ENCODE measurements at regions not wholly inside any gene's neighbourhood (a gene's known extent, or its start where the extent isn't known, plus 50 kb on each side); places are given as distances from the start of the nearest gene placed in this dataset.
"Not testable (repeated sequence)": the region's sequence is repeated elsewhere in the genome, so short reads cannot be mapped to it uniquely, and the experiment has no call there.

DNA sequence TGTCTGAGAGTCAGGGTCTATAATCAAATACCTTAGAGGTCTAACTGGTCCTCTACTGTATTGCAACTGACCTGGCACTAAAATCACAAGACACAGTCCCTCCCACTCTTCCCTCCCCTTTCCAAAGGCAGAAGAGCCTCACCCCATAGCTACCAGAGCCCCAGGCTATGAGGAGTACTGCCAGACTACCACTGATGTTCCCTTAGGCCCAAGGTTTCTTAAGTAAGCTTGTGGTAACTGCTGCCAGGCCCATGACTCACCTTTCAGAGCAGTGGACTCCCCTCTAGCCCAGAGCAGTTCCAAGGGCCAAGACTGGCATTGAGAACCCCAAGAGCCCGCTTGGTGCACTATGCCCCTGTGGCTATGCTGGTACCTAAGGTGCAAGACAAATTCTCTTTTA is 1193.4 kb downstream of the DSC3 start:
- H3K27ac ChIP-seq = no peak overlapping the region
- no peak for DNase-seq (ENCODE audit: low spot score)
- H3K4me3 ChIP-seq = no peak overlapping the region
- TF ChIP-seq, protein P1, sequence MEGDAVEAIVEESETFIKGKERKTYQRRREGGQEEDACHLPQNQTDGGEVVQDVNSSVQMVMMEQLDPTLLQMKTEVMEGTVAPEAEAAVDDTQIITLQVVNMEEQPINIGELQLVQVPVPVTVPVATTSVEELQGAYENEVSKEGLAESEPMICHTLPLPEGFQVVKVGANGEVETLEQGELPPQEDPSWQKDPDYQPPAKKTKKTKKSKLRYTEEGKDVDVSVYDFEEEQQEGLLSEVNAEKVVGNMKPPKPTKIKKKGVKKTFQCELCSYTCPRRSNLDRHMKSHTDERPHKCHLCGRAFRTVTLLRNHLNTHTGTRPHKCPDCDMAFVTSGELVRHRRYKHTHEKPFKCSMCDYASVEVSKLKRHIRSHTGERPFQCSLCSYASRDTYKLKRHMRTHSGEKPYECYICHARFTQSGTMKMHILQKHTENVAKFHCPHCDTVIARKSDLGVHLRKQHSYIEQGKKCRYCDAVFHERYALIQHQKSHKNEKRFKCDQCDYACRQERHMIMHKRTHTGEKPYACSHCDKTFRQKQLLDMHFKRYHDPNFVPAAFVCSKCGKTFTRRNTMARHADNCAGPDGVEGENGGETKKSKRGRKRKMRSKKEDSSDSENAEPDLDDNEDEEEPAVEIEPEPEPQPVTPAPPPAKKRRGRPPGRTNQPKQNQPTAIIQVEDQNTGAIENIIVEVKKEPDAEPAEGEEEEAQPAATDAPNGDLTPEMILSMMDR (IDR thresholded peaks at IDR 0.05) = no peak

DNA sequence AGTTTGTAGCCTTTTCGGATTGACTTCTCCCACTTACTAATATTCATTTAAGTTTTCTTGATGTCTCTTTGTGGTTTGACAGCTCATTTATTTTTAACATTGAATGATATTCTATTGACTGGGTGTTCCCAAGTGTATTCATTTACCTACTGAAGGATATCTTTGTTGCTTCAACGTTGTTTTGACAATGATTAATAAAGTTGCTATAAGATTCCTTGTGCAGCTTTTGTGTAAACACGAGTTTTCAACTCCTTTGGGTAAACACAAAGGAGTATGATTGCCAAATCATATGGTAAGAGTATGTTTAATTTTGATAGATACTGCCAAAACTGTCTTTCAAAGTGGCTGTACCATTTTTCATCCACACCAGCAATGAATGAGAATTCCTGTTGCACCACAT is 1200.9 kb downstream of the DSC3 start:
- H3K27ac ChIP-seq = no peak overlapping the region
- TF ChIP-seq, protein P1 (IDR thresholded peaks at IDR 0.05) = no peak
- DNase-seq (ENCODE audit: low spot score) = no peak
- no peak overlapping the region for H3K4me3 ChIP-seq

DNA sequence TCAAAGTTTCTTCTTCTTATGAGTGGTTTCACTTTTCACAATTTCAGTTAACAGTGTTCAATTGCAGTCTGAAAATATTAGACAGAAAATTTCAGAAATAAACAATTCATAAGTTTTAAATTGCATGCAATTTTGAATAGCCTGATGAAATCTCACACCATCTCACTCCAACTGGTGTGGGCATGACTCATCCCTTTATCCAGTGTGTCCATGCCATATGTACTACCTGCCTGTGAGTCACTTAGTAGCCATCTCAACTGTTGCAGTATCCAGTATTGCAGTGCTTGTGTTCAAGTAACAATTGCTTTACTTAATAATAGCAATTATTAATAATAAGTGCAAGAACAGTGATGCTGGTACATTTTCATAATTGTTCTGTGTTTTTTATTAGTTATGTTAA is 1202.5 kb downstream of the DSC3 start:
- Histone ChIP-seq H3K4me3 (no peak overlapping the region), H3K27ac (no peak overlapping the region)
- TF ChIP-seq, protein P1 (IDR thresholded peaks at IDR 0.05) = no peak
- DNase-seq (ENCODE audit: low spot score) = no peak

DNA sequence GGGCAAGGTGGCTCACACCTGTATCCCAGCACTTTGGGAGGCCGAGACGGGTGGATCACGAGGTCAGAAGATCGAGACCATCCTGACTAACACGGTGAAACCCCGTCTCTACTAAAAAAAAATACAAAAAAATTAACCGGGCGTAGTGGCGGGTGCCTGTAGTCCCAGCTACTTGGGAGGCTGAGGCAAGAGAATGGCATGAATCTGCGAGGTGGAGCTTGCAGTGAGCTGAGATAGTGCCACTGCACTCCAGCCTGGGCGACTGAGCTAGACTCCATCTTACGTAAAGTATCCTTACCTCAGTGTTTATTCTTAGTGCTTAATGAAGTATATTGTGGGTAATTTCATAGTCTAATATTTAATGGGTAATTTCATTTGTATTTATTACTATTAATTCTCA is 1203.6 kb downstream of the DSC3 start:
- H3K4me3 ChIP-seq; H3K27ac ChIP-seq; DNase-seq (ENCODE audit: low spot score): not testable (repeated sequence)

DNA sequence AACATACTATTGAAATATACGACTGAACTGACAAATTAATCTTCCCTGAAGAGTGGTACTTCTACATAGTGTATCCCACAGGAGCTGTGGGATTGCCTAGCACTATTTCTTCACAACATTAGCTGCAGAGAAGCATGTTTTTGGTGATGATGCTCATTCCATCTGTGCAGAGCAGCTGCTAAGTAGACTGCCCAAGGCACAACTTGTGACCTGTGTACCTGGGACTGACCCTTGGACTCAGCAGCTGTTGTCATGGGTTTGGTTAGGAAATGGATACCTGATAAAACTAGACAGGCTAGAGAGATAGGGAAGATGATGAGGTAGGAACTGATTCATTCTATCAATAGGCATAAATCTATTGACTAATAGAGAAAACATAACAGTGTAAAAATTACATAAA is 1204.0 kb downstream of the DSC3 start:
- no peak overlapping the region for H3K4me3 ChIP-seq
- TF ChIP-seq, protein P1 (IDR thresholded peaks at IDR 0.05) = no peak
- no peak overlapping the region for H3K27ac ChIP-seq
- no peak for DNase-seq (ENCODE audit: low spot score)

DNA sequence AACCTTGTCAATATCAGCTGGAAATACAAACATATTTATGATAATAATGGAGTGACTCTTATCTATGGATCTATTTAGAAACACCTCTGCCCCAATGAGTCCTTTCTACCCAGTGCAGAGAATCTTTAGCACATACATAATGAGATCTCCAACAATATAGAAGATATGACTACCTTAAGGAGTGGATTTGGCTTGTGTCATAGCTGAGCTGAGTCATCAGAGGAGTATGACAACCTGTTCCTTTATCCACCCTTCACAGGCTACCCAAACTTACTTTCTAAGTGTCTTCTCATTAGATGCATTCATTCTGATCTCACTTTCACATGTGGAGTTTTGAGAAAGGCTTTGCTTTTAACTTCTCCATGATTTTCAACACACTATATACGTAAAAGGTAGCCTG is 1218.9 kb downstream of the DSC3 start:
- Histone ChIP-seq H3K27ac (no peak overlapping the region), H3K4me3 (no peak overlapping the region)
- DNase-seq (ENCODE audit: low spot score) = no peak
- TF ChIP-seq, protein P1 (IDR thresholded peaks at IDR 0.05) = no peak

DNA sequence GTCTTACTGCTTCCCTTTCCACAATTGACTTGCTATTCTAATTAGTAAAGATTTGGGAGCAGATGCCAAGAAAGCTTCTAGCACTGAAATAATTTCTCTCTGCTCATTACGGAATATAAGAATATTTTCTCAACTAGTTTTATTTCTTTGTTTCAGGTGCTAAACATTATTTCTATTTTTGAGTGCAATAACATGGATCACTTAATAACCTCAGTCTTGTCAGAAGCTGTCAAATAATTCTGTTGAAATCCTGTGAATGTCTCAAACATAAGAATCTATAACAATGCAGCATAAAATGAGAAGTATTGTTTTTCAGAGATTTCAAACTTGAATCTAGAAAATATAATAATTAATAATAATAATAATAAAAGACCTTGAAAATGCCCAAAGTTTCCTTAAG is 1221.0 kb downstream of the DSC3 start:
- no peak for DNase-seq (ENCODE audit: low spot score)
- TF ChIP-seq, protein P1 (IDR thresholded peaks at IDR 0.05) = no peak
- Histone ChIP-seq H3K27ac (no peak overlapping the region), H3K4me3 (no peak overlapping the region)

DNA sequence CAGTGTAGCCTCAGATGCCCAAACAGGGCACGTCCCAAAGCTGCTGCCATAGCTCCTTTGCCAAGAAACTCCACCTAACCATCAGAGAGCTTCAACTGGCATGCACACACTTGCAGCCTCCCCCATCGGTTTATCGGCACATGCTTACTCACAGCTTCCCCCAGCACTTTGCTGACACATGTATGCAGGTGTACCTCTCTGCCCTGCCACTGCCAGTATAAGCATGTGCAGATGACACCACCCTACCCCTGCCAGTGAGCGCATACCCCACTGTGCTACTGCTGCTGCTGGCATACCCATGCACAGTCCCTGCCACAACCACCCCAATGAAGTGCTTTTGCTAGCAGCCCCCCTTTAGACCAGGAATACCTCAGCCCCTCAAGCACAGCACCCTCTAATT is 1231.0 kb downstream of the DSC3 start:
- Histone ChIP-seq H3K27ac (no peak overlapping the region), H3K4me3 (no peak overlapping the region)
- no peak for DNase-seq (ENCODE audit: low spot score)
- TF ChIP-seq, protein P1 (IDR thresholded peaks at IDR 0.05) = no peak
